GM12892 (cell line): ENCODE measurements at regions not wholly inside any gene's neighbourhood (a gene's known extent, or its start where the extent isn't known, plus 50 kb on each side); places are given as distances from the start of the nearest gene placed in this dataset.

ENCODE experiments used
- POLR2A ChIP-seq: IDR thresholded peaks from 2 replicates; pipeline ENCODE4 v1.6.1; 2011; ENCODE audit warnings: low read depth, low read length, control low read depth
- POLR2AphosphoS5 ChIP-seq: IDR thresholded peaks from 2 replicates; pipeline ENCODE4 v1.6.1; 2011; ENCODE audit warnings: low read depth, low read length, control low read depth
- TAF1 ChIP-seq: IDR thresholded peaks from 2 replicates; pipeline ENCODE4 v1.6.1; 2011; ENCODE audit warnings: low read depth, mild to moderate bottlenecking, control low read depth, low read length, borderline replicate concordance

DNA sequence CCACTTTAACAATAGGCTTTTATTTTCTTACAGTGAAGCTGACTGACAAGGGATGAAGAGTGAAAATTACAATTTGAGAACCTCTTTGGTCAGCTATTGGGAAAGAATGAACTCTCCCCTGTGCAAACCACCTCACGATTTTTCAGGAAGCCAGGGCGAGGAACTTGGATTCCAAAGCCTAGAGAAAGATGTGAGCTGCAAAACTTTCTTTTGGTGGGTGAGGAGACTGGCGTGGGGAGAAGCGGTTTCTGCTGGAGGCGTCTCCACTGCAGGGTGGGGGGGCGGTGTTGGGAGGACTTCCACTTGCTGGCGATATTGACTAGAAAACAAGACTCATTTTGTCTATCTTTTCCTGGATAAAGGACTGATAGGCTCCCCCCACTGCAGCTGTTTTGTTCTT, 59.3 kb upstream of the VRK1 start:
- TF ChIP-seq TAF1 (no peak), POLR2A (no peak), POLR2AphosphoS5 (no peak)
